Gastrocnemius medialis (tissue), 4 donors: ENCODE measurements at regions not wholly inside any gene's neighbourhood (a gene's known extent, or its start where the extent isn't known, plus 50 kb on each side); places are given as distances from the start of the nearest gene placed in this dataset.

Experiments used
- ATAC-seq, 2 donors: fragments of 150-250 bp; one replicate each; pipeline ENCODE4 v1.9.1; 2016
- DNase-seq, 2 donors: peaks; one replicate each; pipeline ENCODE4 v3.0.0-alpha.2; 2019
- H3K27ac ChIP-seq, 4 donors: fragments of 200-600 bp; sonication (generic); 1 replicate in 1 of 4; 2 replicates in 3 of 4; pipeline ENCODE4 v1.5.1; 2016 to 2018; ENCODE audit warnings: mild to moderate bottlenecking in 2 of 4, moderate library complexity in 1 of 4
- H3K27me3 ChIP-seq, 3 donors: fragments of 200-600 bp; sonication (generic) in 2 of 3; 1 replicate in 1 of 3; 2 replicates in 2 of 3; pipeline versions ENCODE4 v1.5.1 to v1.6.0; 2016 to 2019; ENCODE audit warnings: mild to moderate bottlenecking in 1 of 3, moderate library complexity in 1 of 3
- H3K36me3 ChIP-seq, 2 donors: fragments of 200-600 bp; sonication (generic) in 1 of 2; one replicate each; pipeline ENCODE4 v1.5.1; 2017 to 2018
- H3K4me1 ChIP-seq, 2 donors: fragments of 200-600 bp; sonication (generic) in 1 of 2; one replicate each; pipeline ENCODE4 v1.5.1; 2016 to 2017; ENCODE audit warnings: mild to moderate bottlenecking in 2 of 2
- H3K4me3 ChIP-seq, 4 donors: fragments of 200-600 bp; sonication (generic) in 3 of 4; 1 replicate in 1 of 4; 2 replicates in 3 of 4; pipeline ENCODE4 v1.5.1; 2016 to 2019; ENCODE audit warnings: mild to moderate bottlenecking in 2 of 4
- H3K9me3 ChIP-seq, 3 donors: fragments of 200-600 bp; sonication (generic) in 2 of 3; 1 replicate in 1 of 3; 2 replicates in 2 of 3; pipeline ENCODE4 v1.5.1; 2016 to 2019
- POLR2A ChIP-seq, 2 donors: fragments of 450-650 bp; IDR thresholded peaks; one replicate each; pipeline ENCODE4 v1.6.1; 2017; ENCODE audit warnings: antibody characterized with exemption in 2 of 2, mild to moderate bottlenecking in 2 of 2, moderate library complexity in 2 of 2
- in situ Hi-C, 4 donors: fragments of 200-750 bp; cut with MboI; loops; one replicate each; pipeline versions ENCODE4 v1.15.0 to v1.8.0; 2017; ENCODE audit warnings: low sequenced_read_pairs in 4 of 4
- intact Hi-C: fragments of 100-400 bp; cut with DNase I; formaldehyde crosslinking; loops from one replicate; pipeline ENCODE4 v1.15.1; 2023; ENCODE audit warnings: low total_unique reads
- TF ChIP-seq, protein P1 (sequence below), 5 experiments: fragments of 450-650 bp in 3 of 5; fragments of 200-600 bp in 2 of 5; sonication (generic) in 2 of 5; IDR thresholded peaks in 4 of 5; conservative IDR thresholded peaks in 1 of 5; 1 replicate in 4 of 5; 2 replicates in 1 of 5; pipeline ENCODE4 v1.5.1; 2016 to 2019; ENCODE audit warnings: antibody characterized with exemption in 5 of 5, mild to moderate bottlenecking in 3 of 5, moderate library complexity in 3 of 5

- intact Hi-C loops = no loop called here
Measured at GRCh38 chr22:22978637-22979036, 91.0 kb downstream of the IGLL5 start.

DNA sequence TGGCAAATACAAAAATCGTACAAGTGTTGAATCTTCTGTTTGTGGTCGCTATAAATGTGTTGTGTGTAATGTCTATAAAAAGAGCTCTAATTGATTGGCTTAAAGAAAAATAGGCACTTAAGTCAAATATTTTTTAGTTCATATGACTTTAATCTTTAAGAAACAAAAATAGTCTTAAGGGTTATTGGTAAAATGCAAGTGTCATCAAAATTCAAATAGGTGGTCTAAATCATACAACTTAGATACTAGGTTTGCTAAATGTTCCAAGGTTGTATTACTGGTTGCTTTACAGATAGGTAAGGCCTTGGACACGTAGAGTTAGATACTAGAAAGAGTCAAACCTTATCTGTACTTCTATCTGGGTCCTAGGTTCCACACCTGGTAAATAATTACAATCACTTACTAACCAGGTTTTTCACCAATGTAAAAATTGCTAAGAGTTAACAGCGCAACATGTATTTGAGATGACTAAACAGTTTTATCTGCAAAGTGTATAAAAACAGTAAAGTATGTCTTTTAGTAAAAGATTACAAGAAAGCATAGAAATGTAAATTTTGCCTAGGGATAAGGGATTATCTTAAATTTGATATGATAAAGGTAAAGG is 91.1 kb upstream of the GNAZ start:
- TF ChIP-seq, protein P1, sequence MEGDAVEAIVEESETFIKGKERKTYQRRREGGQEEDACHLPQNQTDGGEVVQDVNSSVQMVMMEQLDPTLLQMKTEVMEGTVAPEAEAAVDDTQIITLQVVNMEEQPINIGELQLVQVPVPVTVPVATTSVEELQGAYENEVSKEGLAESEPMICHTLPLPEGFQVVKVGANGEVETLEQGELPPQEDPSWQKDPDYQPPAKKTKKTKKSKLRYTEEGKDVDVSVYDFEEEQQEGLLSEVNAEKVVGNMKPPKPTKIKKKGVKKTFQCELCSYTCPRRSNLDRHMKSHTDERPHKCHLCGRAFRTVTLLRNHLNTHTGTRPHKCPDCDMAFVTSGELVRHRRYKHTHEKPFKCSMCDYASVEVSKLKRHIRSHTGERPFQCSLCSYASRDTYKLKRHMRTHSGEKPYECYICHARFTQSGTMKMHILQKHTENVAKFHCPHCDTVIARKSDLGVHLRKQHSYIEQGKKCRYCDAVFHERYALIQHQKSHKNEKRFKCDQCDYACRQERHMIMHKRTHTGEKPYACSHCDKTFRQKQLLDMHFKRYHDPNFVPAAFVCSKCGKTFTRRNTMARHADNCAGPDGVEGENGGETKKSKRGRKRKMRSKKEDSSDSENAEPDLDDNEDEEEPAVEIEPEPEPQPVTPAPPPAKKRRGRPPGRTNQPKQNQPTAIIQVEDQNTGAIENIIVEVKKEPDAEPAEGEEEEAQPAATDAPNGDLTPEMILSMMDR (IDR thresholded peaks at IDR 0.05 in 4 of 5, conservative IDR thresholded peaks at IDR 0.05 in 1 of 5) = no peak
- TF ChIP-seq POLR2A (IDR thresholded peaks at IDR 0.05) = no peak
- Histone ChIP-seq H3K27me3 (peaks cover 0 to 7% (median 0%) of the 10 kb centered on the region in 3 donors), H3K9me3 (peaks cover 0 to 7% (median 5%) of the 10 kb centered on the region in 3 donors), H3K4me3 (no peak overlapping the region), H3K36me3 (no peaks in the 10 kb centered on the region), H3K4me1 (no peaks in the 10 kb centered on the region), H3K27ac (no peak overlapping the region)
- in situ Hi-C loops = no loop called here
- intact Hi-C loops = no loop called here
- ATAC-seq = no peak
- no peak for DNase-seq

More at GRCh38 chr22:22978637-22979036, 91.0 kb downstream of the IGLL5 start:
- Histone ChIP-seq H3K27ac (no peak overlapping the region), H3K36me3 (no peaks in the 10 kb centered on the region), H3K27me3 (peaks cover 0 to 7% (median 0%) of the 10 kb centered on the region in 3 donors), H3K9me3 (peaks cover 0 to 7% (median 5%) of the 10 kb centered on the region in 3 donors), H3K4me1 (no peaks in the 10 kb centered on the region), H3K4me3 (no peak overlapping the region)
- TF ChIP-seq, protein P1 (IDR thresholded peaks at IDR 0.05 in 4 of 5, conservative IDR thresholded peaks at IDR 0.05 in 1 of 5) = no peak
- no peak for TF ChIP-seq POLR2A (IDR thresholded peaks at IDR 0.05)
- in situ Hi-C loops = no loop called here
- no peak for ATAC-seq
- DNase-seq = no peak

DNA sequence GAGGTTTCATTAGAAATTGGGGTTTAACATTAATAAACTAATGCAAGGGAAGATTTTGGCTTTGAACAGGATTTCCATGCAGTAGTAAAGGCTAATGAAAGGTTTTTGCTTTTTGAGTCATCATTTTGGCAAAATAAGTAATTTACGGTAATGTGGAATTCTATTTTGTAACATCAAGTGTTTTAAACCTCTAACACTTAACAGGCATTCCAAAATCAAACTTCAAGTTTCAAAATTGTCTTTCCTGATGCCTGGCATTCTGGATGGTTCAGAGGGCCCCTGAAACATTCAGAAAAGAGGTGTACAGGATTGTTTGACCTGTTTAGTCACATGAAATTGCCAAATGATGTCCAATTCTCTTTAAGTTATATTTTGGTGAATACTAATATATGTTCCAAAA is 90.4 kb upstream of the GNAZ start:
- peaks cover 0 to 7% (median 0%) of the 10 kb centered on the region in 3 donors for H3K27me3 ChIP-seq
- intact Hi-C loops = no loop called here
- H3K27ac ChIP-seq = no peak overlapping the region
- no peaks in the 10 kb centered on the region for H3K4me1 ChIP-seq
- no peak for DNase-seq
- H3K36me3 ChIP-seq = no peaks in the 10 kb centered on the region
- peaks cover 0 to 7% (median 5%) of the 10 kb centered on the region in 3 donors for H3K9me3 ChIP-seq
- TF ChIP-seq, protein P1 (IDR thresholded peaks at IDR 0.05 in 4 of 5, conservative IDR thresholded peaks at IDR 0.05 in 1 of 5) = no peak
- no peak for TF ChIP-seq POLR2A (IDR thresholded peaks at IDR 0.05)
- ATAC-seq = no peak
- H3K4me3 ChIP-seq = no peak overlapping the region
- in situ Hi-C loops = no loop called here

GRCh38 chr22:22981670-22982571 is 88.4 kb upstream of the GNAZ start:
- no peaks in the 10 kb centered on the region for H3K36me3 ChIP-seq
- in situ Hi-C loops = no loop called here
- DNase-seq (no peak), ATAC-seq (no peak)
- intact Hi-C loops = no loop called here
- H3K4me1 ChIP-seq = no peaks in the 10 kb centered on the region
- peaks cover 0 to 7% (median 5%) of the 10 kb centered on the region in 3 donors for H3K9me3 ChIP-seq
- no peak for TF ChIP-seq POLR2A (IDR thresholded peaks at IDR 0.05)
- TF ChIP-seq, protein P1 (IDR thresholded peaks at IDR 0.05 in 4 of 5, conservative IDR thresholded peaks at IDR 0.05 in 1 of 5) = no peak
- no peak overlapping the region for H3K27ac ChIP-seq
- H3K27me3 ChIP-seq = peaks cover 0 to 7% (median 0%) of the 10 kb centered on the region in 3 donors
- no peak overlapping the region for H3K4me3 ChIP-seq
